ENCODE measurements at regions not wholly inside any gene's neighbourhood (a gene's known extent, or its start where the extent isn't known, plus 50 kb on each side); places are given as distances from the start of the nearest gene placed in this dataset.

DNA sequence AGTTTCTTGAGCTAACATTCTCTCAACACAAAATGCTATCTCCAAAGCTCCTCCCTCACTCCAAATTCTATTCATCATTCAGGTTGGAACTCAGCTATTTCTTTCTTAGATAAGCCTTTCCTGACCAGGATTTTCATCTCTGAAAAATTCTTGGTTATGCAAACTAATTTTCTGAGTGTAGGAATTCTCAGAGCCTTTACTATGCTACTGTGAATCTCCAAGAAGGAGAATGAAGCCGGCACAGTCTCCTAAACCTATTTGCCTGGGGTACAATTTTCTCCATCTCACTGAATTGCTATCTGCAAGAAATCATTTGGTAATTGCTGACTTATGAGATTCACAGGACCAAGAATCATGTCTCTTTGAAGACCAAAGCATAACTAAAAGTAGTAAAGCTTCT lies 325.9 kb upstream of the ESRRG start:
- TF ChIP-seq, protein P1, sequence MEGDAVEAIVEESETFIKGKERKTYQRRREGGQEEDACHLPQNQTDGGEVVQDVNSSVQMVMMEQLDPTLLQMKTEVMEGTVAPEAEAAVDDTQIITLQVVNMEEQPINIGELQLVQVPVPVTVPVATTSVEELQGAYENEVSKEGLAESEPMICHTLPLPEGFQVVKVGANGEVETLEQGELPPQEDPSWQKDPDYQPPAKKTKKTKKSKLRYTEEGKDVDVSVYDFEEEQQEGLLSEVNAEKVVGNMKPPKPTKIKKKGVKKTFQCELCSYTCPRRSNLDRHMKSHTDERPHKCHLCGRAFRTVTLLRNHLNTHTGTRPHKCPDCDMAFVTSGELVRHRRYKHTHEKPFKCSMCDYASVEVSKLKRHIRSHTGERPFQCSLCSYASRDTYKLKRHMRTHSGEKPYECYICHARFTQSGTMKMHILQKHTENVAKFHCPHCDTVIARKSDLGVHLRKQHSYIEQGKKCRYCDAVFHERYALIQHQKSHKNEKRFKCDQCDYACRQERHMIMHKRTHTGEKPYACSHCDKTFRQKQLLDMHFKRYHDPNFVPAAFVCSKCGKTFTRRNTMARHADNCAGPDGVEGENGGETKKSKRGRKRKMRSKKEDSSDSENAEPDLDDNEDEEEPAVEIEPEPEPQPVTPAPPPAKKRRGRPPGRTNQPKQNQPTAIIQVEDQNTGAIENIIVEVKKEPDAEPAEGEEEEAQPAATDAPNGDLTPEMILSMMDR (IDR thresholded peaks at IDR 0.05 in 2 of 3, conservative IDR thresholded peaks at IDR 0.05 in 1 of 3; ENCODE audit: control insufficient read depth in 2 of 3, extremely low read depth in 1 of 3, insufficient read depth in 1 of 3, low read depth in 3 of 3, low read length in 3 of 3) = no peak
- TF ChIP-seq MXI1 (IDR thresholded peaks at IDR 0.05; ENCODE audit: low read depth, low read length) = no peak
- TF ChIP-seq, protein P2, sequence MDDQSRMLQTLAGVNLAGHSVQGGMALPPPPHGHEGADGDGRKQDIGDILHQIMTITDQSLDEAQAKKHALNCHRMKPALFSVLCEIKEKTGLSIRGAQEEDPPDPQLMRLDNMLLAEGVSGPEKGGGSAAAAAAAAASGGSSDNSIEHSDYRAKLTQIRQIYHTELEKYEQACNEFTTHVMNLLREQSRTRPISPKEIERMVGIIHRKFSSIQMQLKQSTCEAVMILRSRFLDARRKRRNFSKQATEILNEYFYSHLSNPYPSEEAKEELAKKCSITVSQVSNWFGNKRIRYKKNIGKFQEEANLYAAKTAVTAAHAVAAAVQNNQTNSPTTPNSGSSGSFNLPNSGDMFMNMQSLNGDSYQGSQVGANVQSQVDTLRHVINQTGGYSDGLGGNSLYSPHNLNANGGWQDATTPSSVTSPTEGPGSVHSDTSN (IDR thresholded peaks at IDR 0.05; ENCODE audit: insufficient replicate concordance, low read depth, low read length) = no peak
- TF ChIP-seq DPF2 (IDR thresholded peaks at IDR 0.05) = no peak
- TF ChIP-seq NRF1 (conservative IDR thresholded peaks at IDR 0.05; ENCODE audit: low read depth, low read length) = no peak
- no peak for TF ChIP-seq EZH2 (IDR thresholded peaks at IDR 0.05; ENCODE audit: borderline replicate concordance, control insufficient read depth, low read depth, low read length)
- TF ChIP-seq, protein P3, sequence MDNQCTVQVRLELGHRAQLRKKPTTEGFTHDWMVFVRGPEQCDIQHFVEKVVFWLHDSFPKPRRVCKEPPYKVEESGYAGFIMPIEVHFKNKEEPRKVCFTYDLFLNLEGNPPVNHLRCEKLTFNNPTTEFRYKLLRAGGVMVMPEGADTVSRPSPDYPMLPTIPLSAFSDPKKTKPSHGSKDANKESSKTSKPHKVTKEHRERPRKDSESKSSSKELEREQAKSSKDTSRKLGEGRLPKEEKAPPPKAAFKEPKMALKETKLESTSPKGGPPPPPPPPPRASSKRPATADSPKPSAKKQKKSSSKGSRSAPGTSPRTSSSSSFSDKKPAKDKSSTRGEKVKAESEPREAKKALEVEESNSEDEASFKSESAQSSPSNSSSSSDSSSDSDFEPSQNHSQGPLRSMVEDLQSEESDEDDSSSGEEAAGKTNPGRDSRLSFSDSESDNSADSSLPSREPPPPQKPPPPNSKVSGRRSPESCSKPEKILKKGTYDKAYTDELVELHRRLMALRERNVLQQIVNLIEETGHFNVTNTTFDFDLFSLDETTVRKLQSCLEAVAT (IDR thresholded peaks at IDR 0.05) = no peak
- no peak for TF ChIP-seq POLR2A (IDR thresholded peaks at IDR 0.05; ENCODE audit: low read depth, low read length)

Data from GM12878 (cell line).